H1 (cell line): ENCODE measurements at regions not wholly inside any gene's neighbourhood (a gene's known extent, or its start where the extent isn't known, plus 50 kb on each side); places are given as distances from the start of the nearest gene placed in this dataset.

Experiments used
- CTCF ChIA-PET: fragments of 300-600 bp; sonication (Branson Sonifier 250); formaldehyde crosslinking; loops from one replicate; lab custom pipeline; 2021; ENCODE audit not compliant: partially characterized antibody; lab: Charles Lee
- POLR2A ChIA-PET: fragments of 300-600 bp; sonication (Branson Sonifier 250); formaldehyde crosslinking; loops from one replicate; lab custom pipeline; 2021; ENCODE audit warnings: inconsistent platforms; ENCODE audit not compliant: partially characterized antibody; lab: Charles Lee
- DNase-seq, 2 experiments: peaks; one replicate each; pipeline versions ENCODE4 v3.0.0 to v3.0.0-alpha.2; 2010 to 2022; ENCODE audit warnings: low spot score in 2 of 2, low read depth in 1 of 2, mixed read lengths in 1 of 2
- FAIRE-seq: peaks from 2 replicates; lab custom pipeline; 2011; peaks lifted over from hg19 to GRCh38; lab: Jason Lieb, UNC
- H2AFZ ChIP-seq: 2 replicates; pipeline ENCODE4 v1.8.1; 2012; ENCODE audit warnings: low read length, inconsistent platforms
- H2AK5ac ChIP-seq: 2 replicates; pipeline ENCODE4 v1.6.1; 2013; ENCODE audit warnings: low read depth, low read length
- H2BK120ac ChIP-seq: replicated peaks from 2 replicates; pipeline ENCODE3; 2013; ENCODE audit warnings: low read depth, low read length, inconsistent platforms
- H2BK12ac ChIP-seq: 2 replicates; pipeline ENCODE4 v1.6.1; 2013; ENCODE audit warnings: low read depth, low read length
- H2BK15ac ChIP-seq: 2 replicates; pipeline ENCODE4 v1.6.1; 2013; ENCODE audit warnings: low read length
- H2BK20ac ChIP-seq: 2 replicates; pipeline ENCODE4 v1.6.1; 2013; ENCODE audit warnings: low read length
- H2BK5ac ChIP-seq: 2 replicates; pipeline ENCODE4 v1.6.1; 2013; ENCODE audit warnings: low read depth, low read length
- H3K14ac ChIP-seq: 2 replicates; pipeline ENCODE4 v1.6.1; 2013; ENCODE audit warnings: inconsistent platforms; ENCODE audit not compliant: insufficient read length
- H3K18ac ChIP-seq: 2 replicates; pipeline ENCODE4 v1.6.1; 2013; ENCODE audit warnings: low read length; ENCODE audit errors: extremely low read depth
- H3K23ac ChIP-seq: 2 replicates; pipeline ENCODE4 v1.6.1; 2013; ENCODE audit warnings: inconsistent platforms; ENCODE audit not compliant: insufficient read length
- H3K23me2 ChIP-seq: 2 replicates; pipeline ENCODE4 v1.6.1; 2013; ENCODE audit warnings: low read depth, low read length
- H3K27ac ChIP-seq: 2 replicates; pipeline ENCODE4 v1.6.1; 2011; ENCODE audit warnings: low read depth, low read length, inconsistent platforms
- H3K27me3 ChIP-seq, 4 experiments: replicated peaks in 1 of 4; 1 replicate in 1 of 4; 2 replicates in 3 of 4; pipeline versions ENCODE4 v1.6.1 to v1.8.1; 2011 to 2013; ENCODE audit warnings: low read length in 3 of 4, mild to moderate bottlenecking in 3 of 4, inconsistent platforms in 2 of 4, mixed read lengths in 2 of 4, moderate library complexity in 1 of 4; ENCODE audit not compliant: control insufficient read depth in 3 of 4, insufficient read depth in 3 of 4; ENCODE audit errors: extremely low read depth in 1 of 4
- H3K36me3 ChIP-seq, 4 experiments: 2 replicates each; pipeline versions ENCODE4 v1.6.1 to v1.8.1; 2011 to 2013; ENCODE audit warnings: mild to moderate bottlenecking in 4 of 4, low read length in 3 of 4, moderate library complexity in 2 of 4, control low read depth in 1 of 4, inconsistent platforms in 1 of 4; ENCODE audit not compliant: insufficient read depth in 4 of 4, control insufficient read depth in 2 of 4
- H3K4ac ChIP-seq: replicated peaks from 2 replicates; pipeline ENCODE3; 2013; ENCODE audit warnings: low read length, low read depth, mixed read lengths, inconsistent platforms; ENCODE audit not compliant: insufficient read length
- H3K4me1 ChIP-seq, 4 experiments: replicated peaks in 1 of 4; 1 replicate in 1 of 4; 2 replicates in 3 of 4; pipeline versions ENCODE4 v1.6.1 to v1.8.1; 2011 to 2013; ENCODE audit warnings: low read length in 3 of 4, inconsistent platforms in 2 of 4, mixed read lengths in 1 of 4; ENCODE audit not compliant: insufficient read depth in 4 of 4, control insufficient read depth in 3 of 4
- H3K4me2 ChIP-seq, 2 experiments: 2 replicates each; pipeline versions ENCODE4 v1.6.1 to v1.8.1; 2011 to 2013; ENCODE audit warnings: low read depth in 2 of 2, low read length in 2 of 2, control low read depth in 1 of 2, inconsistent platforms in 1 of 2, mild to moderate bottlenecking in 1 of 2; ENCODE audit not compliant: insufficient read depth in 1 of 2
- H3K4me3 ChIP-seq, 4 experiments: fragments of 200-600, 300-600 bp in 1 of 4; sonication (generic), shearing (Covaris generic), sonication (Bioruptor Twin) in 1 of 4; 2 replicates each; pipeline versions ENCODE4 v1.5.1 to v1.8.1; 2011 to 2016; ENCODE audit warnings: low read length in 4 of 4, low read depth in 3 of 4, control low read depth in 2 of 4, inconsistent platforms in 2 of 4, mild to moderate bottlenecking in 2 of 4, mixed read lengths in 1 of 4, moderate library complexity in 1 of 4; ENCODE audit not compliant: insufficient read depth in 2 of 4; ENCODE audit errors: extremely low read depth in 1 of 4
- H3K56ac ChIP-seq: replicated peaks from 2 replicates; pipeline ENCODE3; 2013; ENCODE audit warnings: low read depth, mild to moderate bottlenecking, mixed read lengths, low read length, inconsistent platforms; ENCODE audit not compliant: insufficient read length
- H3K79me1 ChIP-seq: 2 replicates; pipeline ENCODE4 v1.6.1; 2013; ENCODE audit warnings: low read depth, low read length, control low read depth
- H3K79me2 ChIP-seq, 2 experiments: 2 replicates each; pipeline versions ENCODE4 v1.6.1 to v1.8.1; 2012 to 2013; ENCODE audit warnings: low read length in 2 of 2, mild to moderate bottlenecking in 2 of 2, inconsistent platforms in 1 of 2; ENCODE audit not compliant: insufficient read depth in 2 of 2, control insufficient read depth in 1 of 2
- H3K9ac ChIP-seq, 4 experiments: replicated peaks in 1 of 4; 1 replicate in 1 of 4; 2 replicates in 3 of 4; pipeline versions ENCODE4 v1.6.1 to v1.8.1; 2011 to 2013; ENCODE audit warnings: low read depth in 3 of 4, low read length in 3 of 4, control low read depth in 2 of 4, mild to moderate bottlenecking in 2 of 4, moderate library complexity in 2 of 4, inconsistent platforms in 1 of 4; ENCODE audit errors: extremely low read depth in 1 of 4
- H3K9me3 ChIP-seq, 2 experiments: 2 replicates each; pipeline versions ENCODE4 v1.6.1 to v1.8.1; 2012 to 2013; ENCODE audit warnings: mild to moderate bottlenecking in 2 of 2, moderate library complexity in 2 of 2, control low read depth in 1 of 2, inconsistent platforms in 1 of 2, low read depth in 1 of 2, low read length in 1 of 2, mixed read lengths in 1 of 2; ENCODE audit not compliant: insufficient read depth in 2 of 2
- H4K20me1 ChIP-seq, 2 experiments: replicated peaks in 1 of 2; 2 replicates each; pipeline versions ENCODE3 to v1.8.1; 2011 to 2013; ENCODE audit warnings: inconsistent platforms in 2 of 2, low read length in 2 of 2, mild to moderate bottlenecking in 1 of 2; ENCODE audit not compliant: insufficient read depth in 2 of 2, control insufficient read depth in 1 of 2
- H4K5ac ChIP-seq: 2 replicates; pipeline ENCODE4 v1.6.1; 2013; ENCODE audit warnings: low read length, low read depth, mixed read lengths, inconsistent platforms; ENCODE audit not compliant: insufficient read length
- H4K8ac ChIP-seq: 2 replicates; pipeline ENCODE4 v1.8.0; 2013; ENCODE audit warnings: mild to moderate bottlenecking, moderate library complexity, low read length, inconsistent platforms; ENCODE audit not compliant: insufficient read depth; ENCODE audit errors: extremely low read depth
- H4K91ac ChIP-seq: replicated peaks from 2 replicates; pipeline ENCODE3; 2013; ENCODE audit warnings: low read length, mixed read lengths, inconsistent platforms; ENCODE audit not compliant: insufficient read length
- ATF3 ChIP-seq: IDR thresholded peaks from 2 replicates; pipeline ENCODE4 v1.6.1; 2011; ENCODE audit warnings: low read depth, mild to moderate bottlenecking, low read length; ENCODE audit not compliant: insufficient read depth
- EGR1 ChIP-seq: IDR thresholded peaks from 2 replicates; pipeline ENCODE4 v1.6.1; 2011; ENCODE audit warnings: low read depth, low read length, borderline replicate concordance
- HDAC2 ChIP-seq, 2 experiments: fragments of 300-600 bp in 1 of 2; sonication (generic) in 1 of 2; IDR thresholded peaks; 2 replicates each; pipeline ENCODE4 v1.6.1; 2011 to 2012; ENCODE audit warnings: low read depth in 2 of 2, low read length in 2 of 2, mild to moderate bottlenecking in 2 of 2, moderate library complexity in 2 of 2, borderline replicate concordance in 1 of 2, inconsistent platforms in 1 of 2
- MAX ChIP-seq: IDR thresholded peaks from 2 replicates; pipeline ENCODE4 v1.6.1; 2012; ENCODE audit warnings: inconsistent platforms
- SP1 ChIP-seq: IDR thresholded peaks from 2 replicates; pipeline ENCODE4 v1.6.1; 2011; ENCODE audit warnings: low read depth, low read length
- SP4 ChIP-seq: IDR thresholded peaks from 2 replicates; pipeline ENCODE4 v1.6.1; 2012; ENCODE audit warnings: low read length, inconsistent platforms
- SUZ12 ChIP-seq: fragments of 200-600 bp; sonication (generic); IDR thresholded peaks from 2 replicates; pipeline ENCODE4 v1.6.1; 2012; ENCODE audit warnings: mild to moderate bottlenecking, inconsistent platforms, low read length, moderate library complexity, mixed read lengths
- TAF1 ChIP-seq: IDR thresholded peaks from 2 replicates; pipeline ENCODE4 v1.6.1; 2011; ENCODE audit warnings: mild to moderate bottlenecking, low read depth, low read length
- TCF12 ChIP-seq: IDR thresholded peaks from 2 replicates; pipeline ENCODE4 v1.6.1; 2011; ENCODE audit warnings: low read depth, mild to moderate bottlenecking, low read length
- TEAD4 ChIP-seq: IDR thresholded peaks from 2 replicates; pipeline ENCODE4 v1.6.1; 2012; ENCODE audit warnings: low read depth, low read length, inconsistent platforms, mixed read lengths
- ZNF274 ChIP-seq: IDR thresholded peaks from 2 replicates; pipeline ENCODE4 v1.7.0; 2012; ENCODE audit warnings: low read length, borderline replicate concordance; ENCODE audit errors: extremely low read depth
- WGBS, 2 experiments: shearing (Covaris generic) in 1 of 2; methylation state at CpG; one replicate each; pipeline versions ENCODE4 v1.1.6 to v1.1.7; 2013 to 2015; ENCODE audit warnings: low lambda C conversion rate in 2 of 2, mixed read lengths in 2 of 2, inconsistent platforms in 1 of 2, low coverage in 1 of 2, missing lambda C conversion rate in 1 of 2; ENCODE audit not compliant: insufficient replicate concordance in 2 of 2, insufficient coverage in 1 of 2, insufficient read length in 1 of 2; ENCODE audit errors: extremely low coverage in 1 of 2, missing lambda C conversion rate in 1 of 2; 5-methylcytosine and 5-hydroxymethylcytosine counted together
- TF ChIP-seq, protein P1 (sequence below): IDR thresholded peaks from 2 replicates; pipeline ENCODE4 v1.6.1; 2011; ENCODE audit warnings: low read length, improper control_type of control experiment

DNA sequence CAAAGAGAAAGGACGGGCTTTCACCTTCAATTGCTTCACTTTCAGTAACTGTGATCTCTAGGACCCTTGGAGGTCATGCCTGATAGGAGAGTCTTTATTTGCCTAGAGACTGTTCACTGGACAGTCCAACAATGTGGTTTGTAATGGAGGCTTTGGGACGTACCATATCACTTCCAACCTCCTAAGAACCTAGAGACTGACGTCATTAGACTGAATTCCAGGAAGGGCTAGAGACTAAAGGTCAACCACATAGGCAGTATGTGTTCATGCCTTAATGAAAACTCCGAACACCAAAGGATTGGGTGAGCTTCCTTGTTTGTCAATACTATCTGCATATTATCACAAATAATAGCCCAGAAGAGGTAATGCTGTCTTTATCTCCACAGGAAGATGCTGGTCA lies 53.7 kb upstream of the CNTN5 start:
- Histone ChIP-seq H3K27ac (no peak overlapping the region), H3K4me3 (no peak overlapping the region), H3K9me3 (no peaks in the 10 kb centered on the region), H3K56ac (no peak overlapping the region), H3K27me3 (no peaks in the 10 kb centered on the region), H2AFZ (no peak overlapping the region), H2BK15ac (no peak overlapping the region), H3K36me3 (no peaks in the 10 kb centered on the region), H3K79me1 (no peaks in the 10 kb centered on the region), H2BK5ac (no peak overlapping the region), H3K4me1 (no peaks in the 10 kb centered on the region), H3K23me2 (no peaks in the 10 kb centered on the region), H3K14ac (no peak overlapping the region), H4K20me1 (no peaks in the 10 kb centered on the region), H3K79me2 (no peaks in the 10 kb centered on the region), H3K4me2 (no peak overlapping the region), H2BK12ac (no peak overlapping the region), H2BK120ac (no peak overlapping the region), H3K18ac (no peak overlapping the region), H3K9ac (no peak overlapping the region), H4K5ac (no peak overlapping the region), H3K23ac (no peak overlapping the region), H4K8ac (no peak overlapping the region), H2AK5ac (no peak overlapping the region), H3K4ac (no peak overlapping the region), H2BK20ac (no peak overlapping the region), H4K91ac (no peak overlapping the region)
- ChIA-PET CTCF (no interaction called here), POLR2A (no interaction called here)
- no peak for DNase-seq
- WGBS, 2 experiments: 96% methylated on average over 4 of the region's 4 CpGs; no CpG with 5 or more reads in 1 of the 2 experiments
- FAIRE-seq: no peak
- TF ChIP-seq TEAD4: no peak
- no peak for TF ChIP-seq SP4
- TF ChIP-seq ZNF274: no peak
- no peak for TF ChIP-seq EGR1
- TF ChIP-seq TCF12: no peak
- TF ChIP-seq ATF3: no peak
- TF ChIP-seq SP1: no peak
- TF ChIP-seq MAX: no peak
- TF ChIP-seq SUZ12: no peak
- TF ChIP-seq HDAC2 (IDR thresholded peaks at IDR 0.05; ENCODE audit: borderline replicate concordance in 1 of 2, low read depth in 2 of 2, low read length in 2 of 2): no peak
- TF ChIP-seq, protein P1, sequence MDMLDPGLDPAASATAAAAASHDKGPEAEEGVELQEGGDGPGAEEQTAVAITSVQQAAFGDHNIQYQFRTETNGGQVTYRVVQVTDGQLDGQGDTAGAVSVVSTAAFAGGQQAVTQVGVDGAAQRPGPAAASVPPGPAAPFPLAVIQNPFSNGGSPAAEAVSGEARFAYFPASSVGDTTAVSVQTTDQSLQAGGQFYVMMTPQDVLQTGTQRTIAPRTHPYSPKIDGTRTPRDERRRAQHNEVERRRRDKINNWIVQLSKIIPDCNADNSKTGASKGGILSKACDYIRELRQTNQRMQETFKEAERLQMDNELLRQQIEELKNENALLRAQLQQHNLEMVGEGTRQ: no peak
- TF ChIP-seq TAF1: no peak
